ENCODE measurements at regions not wholly inside any gene's neighbourhood (a gene's known extent, or its start where the extent isn't known, plus 50 kb on each side); places are given as distances from the start of the nearest gene placed in this dataset.
A peak's percentile ranks its signal among the peaks of the same experiment; 100 is the strongest.
"Not testable (repeated sequence)": the region's sequence is repeated elsewhere in the genome, so short reads cannot be mapped to it uniquely, and the experiment has no call there.

GRCh38 chr7:115618676-115619075 lies 411.9 kb downstream of the TFEC start:
- Histone ChIP-seq H3K4me3 (no peak overlapping the region), H3K36me3 (no peaks in the 10 kb centered on the region), H4K20me1 (ENCODE audit: low read depth) (no peaks in the 10 kb centered on the region), H2AFZ (replicated peaks) (no peak overlapping the region), H3K4me2 (no peak overlapping the region), H3K79me2 (ENCODE audit: low read depth) (no peaks in the 10 kb centered on the region), H3F3A (ENCODE audit: low read depth) (no peaks in the 10 kb centered on the region), H3K27me3 (no peaks in the 10 kb centered on the region), H3K27ac (no peak overlapping the region), H3K9ac (no peak overlapping the region), H3K4me1 (no peaks in the 10 kb centered on the region), H3K9me3 (ENCODE audit: low read depth) (no peaks in the 10 kb centered on the region)
- Mint-ChIP-seq H3K9me3 (peaks cover 8% of the 10 kb centered on the region), H3K27me3 (ENCODE audit: insufficient read depth, low read depth) (peaks cover 6% of the 10 kb centered on the region), H3K36me3 (no peaks in the 10 kb centered on the region), H3K27ac (no peak overlapping the region), H3K4me3 (no peak overlapping the region), H3K4me1 (peaks cover 14% of the 10 kb centered on the region)
- DNase-seq (ENCODE audit: low spot score) = no peak
- TF ChIP-seq EZH2phosphoT487 (IDR thresholded peaks at IDR 0.05) (no peak), EZH2 (IDR thresholded peaks at IDR 0.05) (no peak)

GRCh38 chr7:115613836-115614235 lies 416.7 kb downstream of the TFEC start:
- TF ChIP-seq EZH2phosphoT487 (IDR thresholded peaks at IDR 0.05) (no peak), EZH2 (IDR thresholded peaks at IDR 0.05) (no peak), CTCF (IDR thresholded peaks at IDR 0.05) (no peak)
- Mint-ChIP-seq H3K9me3 (peaks cover 8% of the 10 kb centered on the region), H3K4me3 (no peak overlapping the region)

GRCh38 chr7:115603416-115603815 lies 427.1 kb downstream of the TFEC start:
- no peaks in the 10 kb centered on the region for H3K79me2 ChIP-seq (ENCODE audit: low read depth)
- no peak overlapping the region for H3K27ac Mint-ChIP-seq
- H3K4me1 ChIP-seq = no peaks in the 10 kb centered on the region
- no peaks in the 10 kb centered on the region for H3K27me3 ChIP-seq
- no peak overlapping the region for H3K4me2 ChIP-seq
- no peak overlapping the region for H3K4me3 Mint-ChIP-seq
- H3K27ac ChIP-seq = no peak overlapping the region
- H2AFZ ChIP-seq (replicated peaks) = no peak overlapping the region
- H3F3A ChIP-seq (ENCODE audit: low read depth) = no peaks in the 10 kb centered on the region
- no peaks in the 10 kb centered on the region for H4K20me1 ChIP-seq (ENCODE audit: low read depth)
- H3K27me3 Mint-ChIP-seq (ENCODE audit: insufficient read depth, low read depth) = peaks cover 3% of the 10 kb centered on the region
- DNase-seq (ENCODE audit: low spot score) = no peak
- H3K9me3 ChIP-seq (ENCODE audit: low read depth) = no peaks in the 10 kb centered on the region
- H3K9ac ChIP-seq = no peak overlapping the region
- H3K4me3 ChIP-seq = no peak overlapping the region
- no peaks in the 10 kb centered on the region for H3K4me1 Mint-ChIP-seq
- H3K36me3 Mint-ChIP-seq = no peaks in the 10 kb centered on the region
- H3K36me3 ChIP-seq = no peaks in the 10 kb centered on the region
- H3K9me3 Mint-ChIP-seq = peaks cover 6% of the 10 kb centered on the region
- no peak for TF ChIP-seq EZH2phosphoT487 (IDR thresholded peaks at IDR 0.05)
- peak; percentile 39 for TF ChIP-seq CTCF (IDR thresholded peaks at IDR 0.05)

More at GRCh38 chr7:115613836-115614235, 416.7 kb downstream of the TFEC start:
- no peaks in the 10 kb centered on the region for H3K9me3 ChIP-seq (ENCODE audit: low read depth)
- DNase-seq (ENCODE audit: low spot score) = no peak
- no peaks in the 10 kb centered on the region for H3K79me2 ChIP-seq (ENCODE audit: low read depth)
- H3K36me3 Mint-ChIP-seq = no peaks in the 10 kb centered on the region
- no peak overlapping the region for H2AFZ ChIP-seq (replicated peaks)
- no peaks in the 10 kb centered on the region for H3K4me1 Mint-ChIP-seq
- no peak overlapping the region for H3K9ac ChIP-seq
- H3K4me2 ChIP-seq = no peak overlapping the region
- H3F3A ChIP-seq (ENCODE audit: low read depth) = no peaks in the 10 kb centered on the region
- H3K27me3 ChIP-seq = no peaks in the 10 kb centered on the region
- no peak overlapping the region for H3K27ac ChIP-seq
- no peaks in the 10 kb centered on the region for H3K4me1 ChIP-seq
- no peak overlapping the region for H3K4me3 ChIP-seq
- H3K27me3 Mint-ChIP-seq (ENCODE audit: insufficient read depth, low read depth) = peaks cover 3% of the 10 kb centered on the region
- H3K36me3 ChIP-seq = no peaks in the 10 kb centered on the region
- no peak overlapping the region for H3K27ac Mint-ChIP-seq
- no peaks in the 10 kb centered on the region for H4K20me1 ChIP-seq (ENCODE audit: low read depth)

- H3K4me1 ChIP-seq = no peaks in the 10 kb centered on the region
- no peak overlapping the region for H3K4me3 ChIP-seq
- DNase-seq (ENCODE audit: low spot score) = no peak
- H3F3A ChIP-seq (ENCODE audit: low read depth) = no peaks in the 10 kb centered on the region
- Mint-ChIP-seq H3K9me3 (peaks cover 20% of the 10 kb centered on the region), H3K27ac (no peak overlapping the region), H3K4me1 (no peaks in the 10 kb centered on the region), H3K4me3 (no peak overlapping the region), H3K27me3 (ENCODE audit: insufficient read depth, low read depth) (peaks cover 7% of the 10 kb centered on the region), H3K36me3 (no peaks in the 10 kb centered on the region)
- no peak overlapping the region for H2AFZ ChIP-seq (replicated peaks)
- H3K9ac ChIP-seq = no peak overlapping the region
- no peak overlapping the region for H3K27ac ChIP-seq
- H3K4me2 ChIP-seq = no peak overlapping the region
- no peaks in the 10 kb centered on the region for H3K79me2 ChIP-seq (ENCODE audit: low read depth)
- no peak for TF ChIP-seq EZH2phosphoT487 (IDR thresholded peaks at IDR 0.05)
- TF ChIP-seq EZH2 (IDR thresholded peaks at IDR 0.05) = no peak
- no peak for TF ChIP-seq CTCF (IDR thresholded peaks at IDR 0.05)
- H4K20me1 ChIP-seq (ENCODE audit: low read depth) = no peaks in the 10 kb centered on the region
- no peaks in the 10 kb centered on the region for H3K9me3 ChIP-seq (ENCODE audit: low read depth)
- no peaks in the 10 kb centered on the region for H3K36me3 ChIP-seq
- no peaks in the 10 kb centered on the region for H3K27me3 ChIP-seq
These were observed 430.4 kb downstream of the TFEC start for GRCh38 chr7:115600207-115600606.

GRCh38 chr7:115599184-115599583 lies 431.4 kb downstream of the TFEC start:
- not testable (repeated sequence) for H4K20me1 ChIP-seq (ENCODE audit: low read depth); H3K27ac Mint-ChIP-seq; H3K4me2 ChIP-seq; H3K36me3 ChIP-seq; H3K36me3 Mint-ChIP-seq; DNase-seq (ENCODE audit: low spot score); H3K4me1 Mint-ChIP-seq; H3K79me2 ChIP-seq (ENCODE audit: low read depth); H3F3A ChIP-seq (ENCODE audit: low read depth); H3K27me3 Mint-ChIP-seq (ENCODE audit: insufficient read depth, low read depth); H3K27me3 ChIP-seq; H2AFZ ChIP-seq (replicated peaks); H3K9me3 ChIP-seq (ENCODE audit: low read depth); H3K27ac ChIP-seq; H3K4me3 ChIP-seq; H3K4me3 Mint-ChIP-seq; H3K9ac ChIP-seq; H3K4me1 ChIP-seq
- H3K9me3 Mint-ChIP-seq = peaks cover 26% of the 10 kb centered on the region

GRCh38 chr7:115597220-115597619 lies 433.3 kb downstream of the TFEC start:
- not testable (repeated sequence) for H3K27me3 Mint-ChIP-seq (ENCODE audit: insufficient read depth, low read depth); H3K27ac Mint-ChIP-seq; H3K36me3 ChIP-seq

More at GRCh38 chr7:115597220-115597619, 433.3 kb downstream of the TFEC start:
- not testable (repeated sequence) for DNase-seq (ENCODE audit: low spot score); H3K4me3 ChIP-seq; H3K27me3 ChIP-seq; H2AFZ ChIP-seq (replicated peaks); H3K9me3 ChIP-seq (ENCODE audit: low read depth); H3K27ac ChIP-seq; H3K79me2 ChIP-seq (ENCODE audit: low read depth); H4K20me1 ChIP-seq (ENCODE audit: low read depth); H3K4me2 ChIP-seq; H3K9ac ChIP-seq; H3K4me1 ChIP-seq; H3F3A ChIP-seq (ENCODE audit: low read depth); H3K4me3 Mint-ChIP-seq; H3K36me3 Mint-ChIP-seq; H3K4me1 Mint-ChIP-seq
- H3K9me3 Mint-ChIP-seq = peaks cover 26% of the 10 kb centered on the region
